ENCODE measurements at regions not wholly inside any gene's neighbourhood (a gene's known extent, or its start where the extent isn't known, plus 50 kb on each side); places are given as distances from the start of the nearest gene placed in this dataset.
"Not testable (repeated sequence)": the region's sequence is repeated elsewhere in the genome, so short reads cannot be mapped to it uniquely, and the experiment has no call there.

DNA sequence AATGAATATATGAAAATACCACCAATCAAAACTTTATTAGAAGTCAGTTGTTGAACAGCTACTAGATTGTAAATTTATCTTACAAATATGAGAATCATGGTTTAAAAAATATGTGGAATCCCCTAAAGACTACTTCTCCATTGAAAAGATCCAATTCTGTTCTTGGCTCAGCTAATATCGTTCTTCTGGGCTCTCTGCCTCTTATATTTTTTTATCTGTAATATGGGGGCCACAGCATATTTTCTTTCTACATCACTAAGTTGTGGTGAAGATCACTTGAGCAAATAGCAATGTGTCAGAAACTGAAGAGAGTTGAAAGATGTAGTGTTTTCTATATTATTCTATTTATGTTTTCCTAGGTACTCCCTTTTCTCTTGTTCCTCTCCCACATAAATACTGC, 198.1 kb downstream of the FZD1 start:
- DNase-seq, result no peak

DNA sequence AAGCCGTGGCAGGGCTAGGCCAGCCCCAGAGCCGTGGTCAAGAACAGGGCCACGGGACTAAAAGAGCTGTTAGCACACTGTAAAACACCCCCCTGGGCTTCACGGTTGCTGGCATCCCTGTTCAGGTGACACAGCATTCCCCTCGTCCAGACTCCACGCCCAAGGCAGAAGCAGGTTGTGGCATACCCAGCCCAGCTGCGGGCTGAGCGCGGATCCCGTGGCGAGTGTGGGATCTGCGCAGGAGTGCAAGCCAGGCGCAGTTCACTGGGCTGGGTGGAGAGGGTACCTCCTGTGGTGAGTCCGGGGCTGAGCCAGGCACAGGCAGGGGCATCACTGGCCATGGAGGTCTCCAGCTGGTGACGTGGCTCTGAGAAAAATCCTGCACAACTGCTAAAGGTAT, 199.1 kb downstream of the FZD1 start:
- no peak for DNase-seq

DNA sequence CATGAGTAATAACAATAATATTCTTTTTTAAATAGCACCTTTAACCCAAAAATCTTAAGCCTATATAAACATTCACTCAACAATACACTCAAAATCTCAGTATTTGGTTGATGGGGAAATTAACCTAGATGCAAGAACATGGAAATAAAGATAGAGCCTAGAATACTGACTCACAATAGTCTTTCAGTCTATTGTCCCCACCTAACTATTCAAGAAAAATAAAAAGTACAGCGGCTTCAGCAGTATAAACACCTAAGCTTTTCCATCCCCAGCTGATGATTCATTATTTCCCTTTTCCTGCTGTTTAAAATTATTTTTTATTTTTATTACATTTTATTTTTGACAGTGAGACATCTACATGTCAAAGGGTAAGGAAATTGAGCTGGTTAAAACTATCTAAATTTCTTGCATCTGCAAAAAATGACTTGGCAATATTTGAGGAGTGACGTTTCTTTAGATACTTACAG, 201.4 kb downstream of the FZD1 start:
- no peak for DNase-seq

DNA sequence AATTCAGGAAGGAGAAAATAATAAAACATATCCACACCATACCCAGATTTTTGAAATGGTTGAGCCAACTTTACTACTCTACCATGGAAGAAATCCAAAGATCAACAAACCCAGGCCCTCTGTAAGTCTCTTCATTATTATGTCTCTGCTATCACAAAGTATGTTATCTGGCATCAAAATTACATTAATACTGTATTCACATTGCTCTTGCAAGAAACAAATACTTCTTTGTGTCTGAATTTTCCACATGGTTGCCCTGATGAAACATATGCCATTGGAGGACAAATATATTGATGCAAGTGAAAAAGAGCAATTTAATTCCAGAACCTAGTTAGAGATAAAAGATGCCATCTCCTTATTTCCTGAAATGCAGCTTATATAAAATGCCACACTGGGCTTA, 204.0 kb downstream of the FZD1 start:
- DNase-seq, result no peak

DNA sequence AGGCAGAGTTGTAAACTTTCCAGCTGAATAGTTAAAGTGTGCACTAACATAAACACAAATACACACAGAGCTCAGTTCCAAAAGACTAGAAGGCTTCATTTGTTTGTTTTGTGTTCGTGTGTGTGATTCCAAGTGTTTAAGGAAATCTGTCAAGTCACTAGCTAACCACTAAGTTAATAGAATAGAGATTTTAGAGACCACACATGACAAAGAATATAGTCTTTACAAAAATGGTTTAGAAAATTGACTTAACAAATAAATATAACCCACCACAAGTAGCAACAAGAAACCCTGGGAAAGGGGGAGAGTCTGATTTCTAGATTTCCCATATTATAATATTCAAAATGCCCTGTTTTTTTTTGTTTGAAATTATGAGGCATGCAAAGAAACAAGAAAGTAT, 209.4 kb downstream of the FZD1 start:
- DNase-seq, result no peak

DNA sequence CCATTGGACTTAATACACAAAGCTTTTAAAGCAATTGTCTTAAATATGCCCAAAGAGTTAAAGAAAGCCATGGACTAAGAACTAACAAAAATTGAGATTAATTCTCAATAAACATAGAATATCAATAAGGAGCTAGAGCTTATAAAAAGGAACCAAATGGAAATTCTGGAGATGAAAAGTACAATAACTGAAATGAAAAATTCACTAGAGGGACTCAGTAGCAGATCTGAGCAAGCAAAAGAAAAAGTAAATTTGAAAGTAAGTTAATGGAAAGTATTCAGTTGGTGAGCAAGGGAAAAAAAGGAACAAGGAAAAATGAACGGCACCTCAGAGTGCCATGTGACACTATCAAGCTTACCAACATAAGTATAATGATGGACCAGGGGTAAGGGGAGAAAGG, 209.8 kb downstream of the FZD1 start:
- DNase-seq, result no peak

DNA sequence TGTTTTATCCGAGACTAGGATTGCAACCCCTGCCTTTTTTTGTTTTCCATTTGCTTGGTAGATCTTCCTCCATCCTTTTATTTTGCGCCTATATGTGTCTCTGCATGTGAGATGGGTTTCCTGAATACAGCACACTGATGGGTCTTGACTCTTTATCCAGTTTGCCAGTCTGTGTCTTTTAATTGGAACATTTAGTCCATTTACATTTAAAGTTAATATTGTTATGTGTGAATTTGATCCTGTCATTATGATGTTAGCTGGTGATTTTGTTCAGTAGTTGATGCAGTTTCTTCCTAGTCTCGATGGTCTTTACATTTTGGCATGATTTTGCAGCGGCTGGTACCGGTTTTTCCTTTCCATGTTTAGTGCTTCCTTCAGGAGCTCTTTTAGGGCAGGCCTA, 216.2 kb downstream of the FZD1 start:
- not testable (repeated sequence) for DNase-seq

DNA sequence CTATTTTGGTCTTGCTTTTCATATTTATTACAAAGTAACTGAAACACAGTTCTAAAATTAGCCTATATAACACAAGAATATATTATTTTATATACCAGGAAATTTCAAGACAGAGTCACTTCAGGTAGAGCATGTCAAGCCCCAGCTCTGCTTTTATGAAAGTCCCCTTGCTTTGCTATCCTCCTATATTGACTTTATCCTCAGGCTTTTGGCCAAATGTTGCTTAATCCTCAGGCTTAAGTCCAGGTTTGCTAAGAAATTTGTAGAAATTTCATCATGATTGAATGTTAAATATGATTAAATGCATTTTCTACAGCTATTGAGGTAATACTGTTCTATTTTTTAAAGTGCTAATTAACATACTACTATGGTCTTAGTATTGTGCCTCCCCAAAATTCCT, 227.6 kb downstream of the FZD1 start:
- no peak for DNase-seq

DNA sequence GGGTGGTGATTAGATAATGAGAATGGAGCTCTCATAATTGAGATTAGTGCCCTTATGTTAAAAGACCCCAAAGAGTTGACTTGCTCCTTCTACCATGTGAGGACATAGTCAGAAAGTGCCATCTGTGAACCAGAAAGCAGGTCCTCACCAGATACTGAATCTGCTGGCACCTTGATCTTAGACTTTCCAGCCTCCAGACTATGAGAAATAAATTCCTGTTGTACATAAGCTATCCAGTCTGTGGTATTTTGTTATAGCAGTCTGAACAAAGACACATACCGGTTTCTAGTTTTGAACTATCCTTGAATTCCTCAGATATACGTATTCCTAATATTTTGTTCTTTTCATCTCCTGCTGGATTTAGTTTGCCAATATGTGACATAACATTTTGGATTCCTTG, 228.1 kb downstream of the FZD1 start:
- DNase-seq, result no peak

DNA sequence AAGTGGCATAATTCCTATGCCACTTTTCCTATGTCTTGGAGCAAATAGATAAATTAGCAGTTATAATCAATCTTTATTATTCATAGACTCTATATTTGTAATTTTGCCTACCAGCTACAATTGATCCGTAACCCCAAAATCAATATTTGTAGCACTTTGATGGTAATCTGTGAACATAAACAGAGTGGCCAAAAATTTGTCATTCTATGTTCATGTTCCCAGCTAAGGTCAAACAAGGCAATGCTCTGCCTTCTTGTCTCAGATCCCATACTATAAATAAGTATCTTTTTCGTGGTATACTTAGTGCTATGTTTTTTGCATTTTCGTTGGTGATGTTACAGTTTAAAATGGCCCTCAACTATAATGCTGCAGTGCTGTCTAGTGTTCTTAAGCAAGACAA, 228.5 kb downstream of the FZD1 start:
- DNase-seq, result no peak

DNA sequence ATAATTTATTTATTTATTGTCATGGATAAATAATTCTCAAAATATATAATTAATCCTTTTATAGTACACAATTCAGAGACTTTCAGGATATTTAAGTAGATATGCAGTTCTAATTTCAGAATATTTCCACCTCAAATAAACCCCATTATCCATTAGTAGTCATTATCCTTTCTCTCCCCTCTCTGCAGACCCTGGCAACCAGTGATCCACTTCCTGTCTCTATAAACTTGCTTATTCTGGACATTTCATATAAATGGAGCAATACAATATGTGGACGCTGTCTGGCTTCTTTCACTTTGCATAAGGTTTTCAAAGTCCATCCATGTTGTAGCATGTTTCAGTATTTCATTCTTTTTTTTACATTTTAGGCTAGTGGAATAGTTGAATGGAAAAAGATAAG, 230.2 kb downstream of the FZD1 start:
- no peak for DNase-seq

DNA sequence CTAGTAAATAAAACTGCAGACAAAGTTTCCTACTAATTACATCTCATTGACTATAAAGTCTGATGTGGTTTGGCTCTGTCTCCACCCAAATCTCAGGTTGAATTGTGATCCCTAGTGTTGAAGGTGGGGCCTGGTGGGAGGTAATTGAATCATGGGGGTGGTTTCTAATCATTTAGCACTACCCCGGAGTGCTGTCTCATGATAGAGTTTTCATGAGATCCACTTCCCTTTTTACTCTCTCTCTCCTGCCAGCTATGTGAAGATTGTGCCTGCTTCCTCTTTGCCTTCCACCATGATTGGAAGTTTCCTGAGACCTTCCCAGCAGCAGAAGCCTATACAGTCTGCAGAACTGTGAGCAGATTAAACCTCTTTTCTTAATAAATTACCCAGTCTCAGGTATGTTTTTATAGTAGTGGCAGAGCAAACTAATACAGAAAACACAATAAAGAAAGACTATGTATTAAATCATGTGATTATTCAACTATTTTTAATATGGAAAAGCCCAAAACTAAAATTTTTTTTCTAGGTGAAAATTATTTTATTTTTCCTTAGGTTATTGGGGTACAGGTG, 232.1 kb downstream of the FZD1 start:
- no peak for DNase-seq

DNA sequence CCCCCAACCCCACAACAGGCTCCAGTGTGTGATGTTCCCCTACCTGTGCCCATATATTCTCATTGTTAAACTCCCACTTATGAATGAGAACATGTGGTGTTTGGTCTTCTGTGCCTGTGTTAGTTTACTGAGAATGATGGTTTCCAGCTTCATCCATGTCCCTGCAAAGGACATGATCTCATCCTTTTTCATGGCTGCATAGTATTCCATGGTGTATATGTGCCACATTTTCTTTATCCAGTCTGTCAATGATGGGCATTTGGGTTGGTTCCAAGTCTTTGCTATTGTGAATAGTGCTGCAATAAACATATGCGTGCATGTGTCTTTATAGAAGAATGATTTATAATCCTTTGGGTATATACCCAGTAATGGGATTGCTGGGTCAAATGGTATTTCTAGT, 233.0 kb downstream of the FZD1 start:
- DNase-seq, result not testable (repeated sequence)

DNA sequence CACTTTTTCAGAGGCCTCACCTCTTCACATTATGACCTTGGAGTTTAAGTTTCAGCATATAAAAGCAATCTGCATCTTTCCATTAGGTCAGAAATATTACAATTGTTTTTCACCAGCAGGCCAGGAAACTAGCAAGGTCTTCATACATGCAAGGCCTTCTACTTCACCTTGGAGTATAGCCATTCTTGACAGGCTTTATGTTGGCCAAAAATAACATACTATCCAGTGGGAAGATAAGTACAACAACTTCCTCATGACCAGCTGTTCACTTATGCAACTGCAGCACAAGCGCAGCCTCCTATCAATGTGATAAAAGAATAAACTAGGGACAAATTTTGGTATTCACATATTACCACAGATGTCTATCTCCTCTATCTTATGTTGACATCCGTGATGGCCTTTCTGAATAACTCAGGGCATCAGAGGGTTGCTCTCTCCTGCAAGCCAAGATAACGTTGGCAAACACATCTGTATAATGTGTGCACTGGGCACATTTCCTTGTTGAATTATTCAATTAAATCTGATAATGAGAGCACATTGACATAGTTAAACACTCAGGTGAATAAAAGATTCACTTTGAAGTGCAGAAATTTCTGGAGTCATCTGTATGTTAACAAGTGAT, 239.8 kb downstream of the FZD1 start:
- DNase-seq, result no peak

DNA sequence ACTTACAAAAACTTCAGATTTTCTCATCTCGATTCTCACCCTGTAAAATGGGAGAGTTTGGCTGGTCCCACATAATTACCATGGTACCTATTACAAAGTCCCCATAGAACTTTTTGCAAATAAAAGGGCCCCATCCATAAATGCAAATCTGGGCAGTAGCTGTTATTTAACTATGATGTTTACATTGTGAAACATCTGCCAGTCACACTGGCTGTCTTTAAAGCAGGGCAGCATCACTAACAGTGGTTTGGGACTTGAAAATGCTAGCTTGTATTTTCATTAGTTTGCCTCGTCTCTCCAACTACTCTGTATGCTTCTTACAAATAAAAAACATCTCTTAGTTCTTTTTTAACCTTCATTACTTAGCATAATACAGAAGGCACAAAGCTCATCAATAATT, 240.7 kb downstream of the FZD1 start:
- no peak for DNase-seq

DNA sequence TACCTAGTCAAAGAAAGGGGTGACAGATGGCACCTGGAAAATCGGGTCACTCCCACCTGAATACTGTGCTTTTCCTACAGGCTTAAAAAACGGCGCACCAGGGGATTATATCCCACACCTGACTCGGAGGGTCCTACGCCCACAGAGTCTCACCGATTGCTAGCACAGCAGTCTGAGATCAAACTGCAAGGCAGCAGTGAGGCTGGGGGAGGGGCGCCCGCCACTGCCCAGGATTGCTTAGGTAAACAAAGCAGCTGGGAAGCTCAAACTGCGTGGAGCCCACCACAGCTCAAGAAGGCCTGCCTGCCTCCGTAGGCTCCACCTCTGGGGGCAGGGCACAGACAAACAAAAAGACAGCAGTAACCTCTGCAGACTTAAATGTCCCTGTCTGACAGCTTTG, 242.7 kb downstream of the FZD1 start:
- not testable (repeated sequence) for DNase-seq

DNA sequence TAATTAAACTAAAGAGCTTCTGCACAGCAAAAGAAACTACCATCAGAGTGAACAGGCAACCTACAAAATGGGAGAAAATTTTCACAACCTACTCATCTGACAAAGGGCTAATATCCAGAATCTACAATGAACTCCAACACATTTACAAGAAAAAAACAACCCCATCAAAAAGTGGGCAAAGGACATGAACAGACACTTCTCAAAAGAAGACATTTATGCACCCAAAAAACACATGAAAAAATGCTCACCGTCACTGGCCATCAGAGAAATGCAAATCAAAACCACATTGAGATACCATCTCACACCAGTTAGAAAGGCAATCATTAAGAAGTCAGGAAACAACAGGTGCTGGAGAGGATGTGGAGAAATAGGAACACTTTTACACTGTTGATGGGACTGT, 247.6 kb downstream of the FZD1 start:
- DNase-seq, result not testable (repeated sequence)

DNA sequence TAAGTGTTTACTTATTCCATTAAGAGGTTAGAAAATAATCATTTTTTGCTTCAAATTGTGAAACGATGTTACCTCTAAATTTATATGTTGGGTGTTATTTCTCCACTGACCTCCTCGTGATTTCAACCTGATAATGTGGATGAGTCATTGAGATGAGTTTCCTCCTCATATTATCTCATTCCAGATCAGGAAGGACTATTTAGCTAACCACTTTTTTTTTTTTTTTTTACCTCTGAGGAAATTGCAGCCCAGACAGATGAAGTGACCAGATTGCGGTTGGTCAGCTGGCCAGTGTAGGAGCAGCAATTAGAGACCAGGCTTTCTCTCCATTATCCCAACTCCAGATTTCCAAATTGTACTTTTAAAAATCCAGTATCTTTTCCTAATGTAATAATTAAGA, 248.7 kb downstream of the FZD1 start:
- no peak for DNase-seq

DNA sequence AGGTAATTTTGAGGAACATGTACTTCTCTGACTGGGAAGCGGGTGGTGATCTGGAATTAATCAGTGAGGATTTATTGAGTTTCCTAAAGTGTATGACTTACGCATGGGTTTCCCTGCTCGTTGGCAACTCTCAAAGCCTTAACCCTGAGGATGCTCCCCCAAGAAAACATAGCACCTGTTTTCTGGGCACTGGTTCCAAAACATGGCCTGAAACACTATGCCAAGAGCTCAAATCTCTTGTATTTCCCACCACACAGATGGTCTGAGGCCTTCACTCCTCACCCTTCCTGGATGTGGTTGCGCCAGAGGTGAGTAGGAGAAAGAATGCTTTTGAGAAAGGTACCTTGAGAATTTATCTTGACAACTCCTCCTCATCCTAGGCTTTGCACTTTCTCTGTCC, 250.4 kb downstream of the FZD1 start:
- no peak for DNase-seq

DNA sequence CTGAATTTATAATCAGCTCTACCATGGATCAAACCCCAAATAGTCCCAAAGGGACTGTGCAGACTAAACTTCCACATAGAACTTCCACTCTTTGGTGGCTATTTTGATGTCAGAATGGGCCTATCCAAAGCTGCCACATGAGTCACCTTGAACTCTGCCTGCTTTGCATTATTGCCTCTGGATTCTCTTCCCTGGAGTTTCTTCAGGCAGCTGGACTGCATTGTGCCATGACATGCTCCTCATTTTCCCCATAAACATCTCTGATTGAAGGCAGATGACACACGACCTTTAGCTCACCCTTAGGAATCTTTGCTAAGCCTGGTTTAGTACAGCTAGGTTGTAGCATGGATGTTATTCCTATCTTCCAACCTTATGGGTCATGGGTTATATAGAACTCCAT, 251.7 kb downstream of the FZD1 start:
- no peak for DNase-seq

DNA sequence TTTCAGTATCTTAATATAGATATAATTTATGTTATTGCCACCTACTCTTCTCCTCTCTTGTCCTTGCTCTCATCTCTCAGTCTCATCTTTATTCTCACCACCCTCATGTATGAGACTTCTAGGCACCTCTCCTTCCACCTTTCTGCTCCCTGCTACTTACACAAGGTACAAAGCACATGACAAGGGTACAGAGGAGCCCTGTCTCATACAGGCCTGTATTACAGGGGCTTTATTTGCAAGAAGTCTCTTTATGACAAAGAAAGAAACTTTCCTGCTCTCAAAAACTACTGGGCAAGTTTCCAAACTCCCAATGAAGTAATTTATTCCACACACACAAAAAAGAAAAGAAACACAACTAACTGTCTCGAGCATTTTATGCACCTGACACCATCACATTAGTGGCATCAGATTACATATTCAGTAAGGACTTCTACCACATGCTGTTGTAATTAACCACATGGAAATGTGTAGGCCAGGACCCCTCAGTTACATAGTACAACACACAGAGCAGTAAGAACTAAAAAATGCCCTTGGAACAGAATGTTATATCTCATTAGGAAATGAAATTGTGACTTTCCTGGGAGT, 253.1 kb downstream of the FZD1 start:
- DNase-seq, result peak; percentile 9

DNA sequence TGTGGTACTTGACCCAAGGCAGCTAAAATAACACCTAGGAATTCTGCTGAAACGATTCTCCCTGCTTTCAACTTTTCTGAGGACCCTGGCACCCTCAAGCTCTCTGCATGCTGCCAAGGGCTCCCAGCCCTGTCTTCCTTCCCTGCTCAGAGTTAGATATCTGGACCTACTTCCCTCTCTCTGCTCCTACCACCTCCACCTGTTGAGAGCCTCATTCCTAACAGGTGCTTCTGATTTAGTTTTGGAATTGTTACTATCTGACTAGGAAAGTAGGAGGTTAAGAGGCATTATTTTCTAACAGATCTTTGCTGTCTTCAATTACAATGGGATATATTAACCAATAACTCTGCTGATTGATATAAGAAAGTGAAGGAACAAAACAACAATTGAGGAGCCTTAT, 253.8 kb downstream of the FZD1 start:
- no peak for DNase-seq

DNA sequence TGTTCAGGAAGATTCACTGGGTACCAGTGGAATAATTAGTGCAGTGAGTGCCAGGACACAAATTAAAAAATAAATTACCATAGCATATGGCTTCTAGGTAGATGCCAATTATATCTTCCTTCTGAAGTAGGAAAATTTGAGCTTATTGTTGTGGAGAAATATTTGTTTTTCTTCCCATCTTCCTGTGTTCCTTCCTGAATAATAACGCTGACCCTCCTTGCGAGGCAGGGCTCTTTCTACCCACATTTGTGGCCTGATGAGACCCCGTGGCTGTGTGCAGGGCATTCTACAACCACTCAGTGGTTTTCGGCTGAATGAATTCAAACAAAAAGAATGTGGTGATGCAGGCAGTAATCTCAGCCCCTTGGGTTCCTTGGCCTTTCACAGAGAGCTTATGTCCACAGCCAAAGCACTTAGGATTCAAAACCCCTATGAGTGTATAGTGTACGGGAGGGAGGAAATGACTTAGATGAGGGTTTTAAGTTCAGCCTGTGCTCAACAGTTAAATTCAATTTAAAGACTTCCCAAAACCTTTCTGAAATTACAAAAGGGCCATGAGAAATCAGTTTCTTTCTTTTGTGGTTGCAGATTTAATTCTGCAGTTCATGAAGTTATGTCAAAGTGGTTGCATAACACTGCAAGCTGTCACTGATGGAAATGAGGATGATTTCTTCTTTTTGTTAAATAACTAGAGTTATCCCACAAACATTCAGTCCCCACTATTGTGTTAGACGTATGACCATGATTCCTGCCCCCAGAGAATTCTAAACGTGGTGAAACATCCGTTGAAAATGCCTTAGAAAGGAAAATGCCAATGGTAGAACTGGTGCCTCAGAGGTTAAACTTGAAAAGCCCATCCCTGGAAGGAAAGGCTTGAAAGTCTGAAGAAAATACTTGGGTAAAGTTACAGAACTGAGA, 255.3 kb downstream of the FZD1 start:
- DNase-seq, result no peak
